ENCODE measurements at regions not wholly inside any gene's neighbourhood (a gene's known extent, or its start where the extent isn't known, plus 50 kb on each side); places are given as distances from the start of the nearest gene placed in this dataset.

DNA sequence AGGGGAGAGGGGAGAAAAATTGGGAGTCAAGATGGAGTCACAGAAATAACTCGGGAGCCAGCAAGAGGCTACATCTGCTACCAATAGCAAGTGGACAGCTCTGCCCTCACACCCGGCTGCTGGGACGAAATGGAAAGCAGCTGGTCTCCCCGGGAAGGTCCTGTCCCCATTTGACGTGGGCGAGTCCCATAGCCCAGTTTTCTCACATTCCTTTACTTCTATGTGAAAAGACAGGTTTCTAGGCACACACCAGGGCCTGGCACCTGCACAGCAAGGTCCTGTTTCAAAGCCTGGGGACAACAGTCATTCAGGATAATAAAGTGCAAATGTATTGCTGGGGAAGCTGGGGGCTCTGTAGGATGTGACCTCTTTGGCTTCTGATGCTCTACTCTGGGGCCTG, 162.6 kb downstream of the OAT start:
- H3K4me3 ChIP-seq (ENCODE audit: control insufficient read depth in 2 of 3, extremely low read depth in 1 of 3, insufficient read depth in 2 of 3, low read depth in 1 of 3, low read length in 3 of 3) = no peak overlapping the region
- no peaks in the 10 kb centered on the region for H3K79me2 ChIP-seq (ENCODE audit: control insufficient read depth, insufficient read depth, low read length)
- H3K9me1 ChIP-seq (ENCODE audit: control insufficient read depth, extremely low read depth, insufficient read depth, low read length) = no peaks in the 10 kb centered on the region
- no peak for DNase-seq (ENCODE audit: low read depth, low spot score)
- no peaks in the 10 kb centered on the region for H4K20me1 ChIP-seq (ENCODE audit: control insufficient read depth, extremely low read depth, insufficient read depth, low read length)
- FAIRE-seq = no peak
- H3K9me3 ChIP-seq (ENCODE audit: control insufficient read depth, low read depth, low read length) = no peaks in the 10 kb centered on the region
- H3K27me3 ChIP-seq (ENCODE audit: control insufficient read depth, extremely low read depth, insufficient read depth, low read length) = peaks cover 3% of the 10 kb centered on the region
- no peak overlapping the region for H3K4me2 ChIP-seq (ENCODE audit: control insufficient read depth, extremely low read depth, insufficient read depth, low read depth, low read length)
- H3K36me3 ChIP-seq (ENCODE audit: control insufficient read depth in 2 of 2, extremely low read depth in 1 of 2, insufficient read depth in 2 of 2, low read length in 2 of 2) = no peaks in the 10 kb centered on the region
- H3K9ac ChIP-seq (ENCODE audit: control insufficient read depth, extremely low read depth, insufficient read depth, low read length) = no peak overlapping the region
- H2AFZ ChIP-seq (ENCODE audit: control insufficient read depth, low read length) = no peak overlapping the region
- H3K27ac ChIP-seq (ENCODE audit: control insufficient read depth, insufficient read depth, low read length) = no peak overlapping the region
- no peak for TF ChIP-seq EZH2 (IDR thresholded peaks at IDR 0.05; ENCODE audit: low read length)
- TF ChIP-seq, protein P1, sequence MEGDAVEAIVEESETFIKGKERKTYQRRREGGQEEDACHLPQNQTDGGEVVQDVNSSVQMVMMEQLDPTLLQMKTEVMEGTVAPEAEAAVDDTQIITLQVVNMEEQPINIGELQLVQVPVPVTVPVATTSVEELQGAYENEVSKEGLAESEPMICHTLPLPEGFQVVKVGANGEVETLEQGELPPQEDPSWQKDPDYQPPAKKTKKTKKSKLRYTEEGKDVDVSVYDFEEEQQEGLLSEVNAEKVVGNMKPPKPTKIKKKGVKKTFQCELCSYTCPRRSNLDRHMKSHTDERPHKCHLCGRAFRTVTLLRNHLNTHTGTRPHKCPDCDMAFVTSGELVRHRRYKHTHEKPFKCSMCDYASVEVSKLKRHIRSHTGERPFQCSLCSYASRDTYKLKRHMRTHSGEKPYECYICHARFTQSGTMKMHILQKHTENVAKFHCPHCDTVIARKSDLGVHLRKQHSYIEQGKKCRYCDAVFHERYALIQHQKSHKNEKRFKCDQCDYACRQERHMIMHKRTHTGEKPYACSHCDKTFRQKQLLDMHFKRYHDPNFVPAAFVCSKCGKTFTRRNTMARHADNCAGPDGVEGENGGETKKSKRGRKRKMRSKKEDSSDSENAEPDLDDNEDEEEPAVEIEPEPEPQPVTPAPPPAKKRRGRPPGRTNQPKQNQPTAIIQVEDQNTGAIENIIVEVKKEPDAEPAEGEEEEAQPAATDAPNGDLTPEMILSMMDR (optimal IDR thresholded peaks at IDR 0.05 in 1 of 3, IDR thresholded peaks at IDR 0.05 in 1 of 3, conservative IDR thresholded peaks at IDR 0.05 in 1 of 3; ENCODE audit: extremely low read depth in 1 of 3, insufficient read depth in 2 of 3, low read length in 3 of 3) = no peak
- no peaks in the 10 kb centered on the region for H3K4me1 ChIP-seq (ENCODE audit: control insufficient read depth, extremely low read depth, insufficient read depth, low read length)
- dilution Hi-C loops (cut with MboI; ENCODE audit: extremely low pct_ligation_motif_present, low sequenced_read_pairs) = no loop called here

DNA sequence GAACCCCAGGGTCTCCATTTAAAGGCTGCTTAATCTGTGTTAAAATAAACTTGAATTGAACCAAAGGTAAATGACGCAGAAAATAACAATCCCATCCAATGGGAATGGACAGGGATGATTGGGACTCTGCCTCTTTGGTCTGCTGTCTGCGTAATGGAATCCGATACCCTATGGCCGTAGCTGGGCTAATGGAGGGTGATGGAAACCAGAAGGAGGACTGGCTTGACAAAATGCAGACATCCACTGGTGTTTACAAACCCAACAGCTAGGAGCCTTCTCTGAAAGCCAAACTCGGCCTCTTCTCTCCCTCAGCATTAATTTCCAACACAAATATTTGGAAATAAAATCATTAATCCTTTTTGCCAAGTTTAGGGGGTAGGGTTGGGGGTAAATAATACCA, 162.2 kb upstream of the CHST15 start:
- H3K79me2 ChIP-seq (ENCODE audit: control insufficient read depth, insufficient read depth, low read length) = no peaks in the 10 kb centered on the region
- H2AFZ ChIP-seq (ENCODE audit: control insufficient read depth, low read length) = no peak overlapping the region
- no peak overlapping the region for H3K27ac ChIP-seq (ENCODE audit: control insufficient read depth, insufficient read depth, low read length)
- H3K36me3 ChIP-seq (ENCODE audit: control insufficient read depth in 2 of 2, extremely low read depth in 1 of 2, insufficient read depth in 2 of 2, low read length in 2 of 2) = no peaks in the 10 kb centered on the region
- no peak overlapping the region for H3K9ac ChIP-seq (ENCODE audit: control insufficient read depth, extremely low read depth, insufficient read depth, low read length)
- no peaks in the 10 kb centered on the region for H4K20me1 ChIP-seq (ENCODE audit: control insufficient read depth, extremely low read depth, insufficient read depth, low read length)
- dilution Hi-C loops (cut with MboI; ENCODE audit: extremely low pct_ligation_motif_present, low sequenced_read_pairs) = no loop called here
- no peaks in the 10 kb centered on the region for H3K4me1 ChIP-seq (ENCODE audit: control insufficient read depth, extremely low read depth, insufficient read depth, low read length)
- DNase-seq (ENCODE audit: low read depth, low spot score) = no peak
- peaks cover 6% of the 10 kb centered on the region for H3K27me3 ChIP-seq (ENCODE audit: control insufficient read depth, extremely low read depth, insufficient read depth, low read length)
- no peaks in the 10 kb centered on the region for H3K9me1 ChIP-seq (ENCODE audit: control insufficient read depth, extremely low read depth, insufficient read depth, low read length)
- no peaks in the 10 kb centered on the region for H3K9me3 ChIP-seq (ENCODE audit: control insufficient read depth, low read depth, low read length)
- TF ChIP-seq, protein P1 (optimal IDR thresholded peaks at IDR 0.05 in 1 of 3, IDR thresholded peaks at IDR 0.05 in 1 of 3, conservative IDR thresholded peaks at IDR 0.05 in 1 of 3; ENCODE audit: extremely low read depth in 1 of 3, insufficient read depth in 2 of 3, low read length in 3 of 3) = no peak
- no peak for TF ChIP-seq EZH2 (IDR thresholded peaks at IDR 0.05; ENCODE audit: low read length)
- no peak overlapping the region for H3K4me3 ChIP-seq (ENCODE audit: control insufficient read depth in 2 of 3, extremely low read depth in 1 of 3, insufficient read depth in 2 of 3, low read depth in 1 of 3, low read length in 3 of 3)
- H3K4me2 ChIP-seq (ENCODE audit: control insufficient read depth, extremely low read depth, insufficient read depth, low read depth, low read length) = no peak overlapping the region
- FAIRE-seq = no peak
